ENCODE measurements at regions not wholly inside any gene's neighbourhood (a gene's known extent, or its start where the extent isn't known, plus 50 kb on each side); places are given as distances from the start of the nearest gene placed in this dataset.
"Not testable (repeated sequence)": the region's sequence is repeated elsewhere in the genome, so short reads cannot be mapped to it uniquely, and the experiment has no call there.

GRCh38 chr16:50497592-50497991 lies 50.6 kb upstream of the NKD1 start:
- DNase-seq: no peak

- DNase-seq: no peak
Observed at GRCh38 chr16:50496990-50497389, 51.2 kb upstream of the NKD1 start.

- no peak for DNase-seq
Observed at GRCh38 chr16:50495673-50496072, 52.5 kb upstream of the NKD1 start.

DNA sequence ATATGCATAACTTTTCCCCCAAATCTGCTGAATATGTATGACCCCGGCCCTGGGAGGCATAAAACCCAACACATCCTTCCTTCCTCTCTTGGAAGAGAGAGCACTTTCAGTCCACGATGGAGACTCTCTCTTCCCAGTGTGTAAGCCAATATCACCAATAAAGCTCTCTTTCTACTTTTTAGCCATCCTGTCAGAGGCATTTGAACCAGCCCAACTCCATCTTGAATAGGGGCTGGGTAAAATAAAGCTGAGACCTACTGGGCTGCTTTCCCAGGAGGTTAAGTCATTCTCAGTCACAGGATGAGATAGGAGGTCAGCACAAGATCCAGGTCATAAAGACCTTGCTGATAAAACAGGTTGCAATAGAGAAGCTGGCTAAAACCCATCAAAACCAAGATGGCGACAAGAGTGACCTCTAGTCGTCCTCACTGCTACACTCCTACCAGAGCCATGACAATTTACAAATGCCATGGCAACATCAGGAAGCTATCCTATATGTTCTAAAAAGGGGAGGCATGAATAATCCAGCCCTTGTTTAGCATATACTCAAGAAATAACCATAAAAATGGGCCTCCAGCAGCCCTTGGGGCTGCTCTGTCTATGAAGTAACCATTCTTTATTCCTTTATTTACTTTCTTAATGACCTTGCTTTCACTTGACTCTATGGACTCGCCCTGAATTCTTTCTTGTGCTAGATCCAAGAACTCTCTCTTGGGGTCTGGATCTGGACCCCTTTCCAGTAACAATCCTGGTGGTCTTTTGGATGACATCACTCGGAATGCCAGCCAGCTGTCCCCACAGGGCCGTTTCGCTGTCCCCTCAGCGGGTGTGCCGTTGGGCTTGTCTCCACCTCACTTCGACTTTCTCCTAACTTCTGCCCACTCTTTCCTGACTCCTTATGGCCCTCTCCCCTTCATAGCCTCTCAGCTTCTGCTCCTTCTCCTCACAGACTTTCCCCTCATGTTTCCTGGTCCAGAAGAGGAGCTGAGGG lies 53.4 kb upstream of the NKD1 start:
- no peak for DNase-seq

DNA sequence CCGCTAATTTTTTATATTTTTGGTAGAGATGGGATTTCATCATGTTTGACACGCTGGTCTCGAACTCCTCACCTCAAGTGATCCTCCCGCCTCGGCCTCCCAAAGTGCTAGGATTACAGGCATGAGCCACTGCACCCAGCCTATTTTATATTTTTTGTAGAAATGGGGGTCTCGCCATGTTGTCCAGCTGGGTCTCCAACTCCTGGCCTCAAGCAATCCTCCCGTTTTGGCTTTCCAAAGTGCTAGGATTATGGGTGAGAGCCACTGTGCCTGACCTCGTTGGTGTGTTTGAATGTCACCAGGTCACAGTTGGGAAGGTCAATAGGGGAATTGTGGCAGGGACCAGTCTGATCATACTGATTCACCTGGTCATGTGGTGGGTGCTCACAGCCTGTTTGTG lies 56.7 kb upstream of the NKD1 start:
- DNase-seq: no peak

GRCh38 chr16:50490828-50491227 lies 57.4 kb upstream of the NKD1 start:
- DNase-seq: no peak

DNA sequence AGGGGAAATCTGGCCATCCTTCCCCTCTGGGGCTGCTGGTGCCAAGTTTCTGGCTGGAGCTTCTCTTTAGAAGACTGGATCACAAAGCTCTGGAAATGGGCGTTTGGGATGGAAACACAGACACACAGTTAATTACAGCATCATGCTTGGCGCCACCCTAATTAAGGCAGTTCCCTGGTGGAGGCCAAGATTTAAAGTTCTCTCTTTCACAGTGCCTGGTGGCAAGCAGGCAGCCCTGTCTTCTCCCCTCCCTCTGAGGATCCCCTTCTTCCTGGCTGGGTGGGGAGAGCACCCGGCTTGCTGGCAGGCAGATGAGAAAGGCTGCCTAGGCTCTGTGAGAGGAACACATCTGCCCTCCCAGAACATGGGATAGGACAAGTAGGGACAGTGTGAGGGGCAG lies 59.0 kb upstream of the NKD1 start:
- DNase-seq: no peak

DNA sequence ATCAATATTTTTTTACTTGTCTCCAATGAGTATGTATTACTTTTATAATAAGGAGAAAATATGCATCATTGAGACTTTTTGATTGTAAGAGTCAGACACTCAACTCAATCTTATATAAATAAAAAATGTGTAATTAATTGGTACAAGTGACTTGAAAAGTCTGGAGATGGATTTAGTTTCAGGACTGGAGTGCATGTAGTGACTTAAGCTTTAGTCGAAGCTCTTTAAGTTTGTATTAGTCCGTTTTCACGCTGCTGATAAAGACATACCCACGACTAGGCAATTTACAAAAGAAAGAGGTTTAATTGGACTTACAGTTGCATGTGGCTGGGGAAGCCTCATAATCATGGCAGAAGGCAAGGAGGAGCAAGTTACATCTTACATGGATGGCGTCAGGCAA lies 60.7 kb upstream of the NKD1 start:
- no peak for DNase-seq

DNA sequence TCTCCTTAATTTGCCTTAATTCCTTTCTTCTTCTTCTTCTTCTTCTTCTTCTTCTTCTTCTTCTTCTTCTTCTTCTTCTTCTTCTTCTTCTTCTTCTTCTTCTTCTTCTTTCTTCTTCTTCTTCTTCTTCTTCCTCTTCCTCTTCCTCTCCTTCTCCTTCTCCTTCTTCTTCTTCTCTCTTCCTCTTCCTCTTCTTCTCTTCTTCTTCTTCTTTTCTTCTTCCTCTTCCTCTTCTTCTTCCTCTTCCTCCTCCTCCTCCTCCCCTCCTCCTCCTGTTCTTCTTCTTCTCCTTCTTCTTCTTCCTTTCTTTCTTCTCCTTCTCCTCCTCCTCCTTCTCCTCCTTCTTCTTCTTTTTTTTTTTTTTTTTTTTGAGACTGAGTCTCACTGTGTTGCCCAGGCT lies 62.0 kb upstream of the NKD1 start:
- DNase-seq: not testable (repeated sequence)

DNA sequence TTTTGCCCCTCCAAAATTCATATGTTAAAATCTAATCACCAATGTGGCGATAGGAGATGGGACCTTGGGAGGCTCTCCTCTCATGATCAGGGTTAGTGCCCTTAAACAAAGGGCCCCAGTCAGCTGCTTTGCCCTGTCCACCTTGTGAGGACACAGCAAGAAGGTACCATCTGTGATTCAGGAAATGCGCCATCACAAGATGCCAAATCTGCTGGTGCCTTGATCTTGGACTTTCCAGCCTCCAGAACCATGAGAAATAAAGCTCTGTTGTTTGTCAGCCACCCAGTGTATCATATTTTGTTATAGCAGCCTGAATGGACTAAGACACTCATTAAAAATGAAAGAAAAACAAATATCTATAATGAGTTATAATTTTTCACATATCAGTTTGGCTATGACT lies 63.0 kb upstream of the NKD1 start:
- DNase-seq: no peak

DNA sequence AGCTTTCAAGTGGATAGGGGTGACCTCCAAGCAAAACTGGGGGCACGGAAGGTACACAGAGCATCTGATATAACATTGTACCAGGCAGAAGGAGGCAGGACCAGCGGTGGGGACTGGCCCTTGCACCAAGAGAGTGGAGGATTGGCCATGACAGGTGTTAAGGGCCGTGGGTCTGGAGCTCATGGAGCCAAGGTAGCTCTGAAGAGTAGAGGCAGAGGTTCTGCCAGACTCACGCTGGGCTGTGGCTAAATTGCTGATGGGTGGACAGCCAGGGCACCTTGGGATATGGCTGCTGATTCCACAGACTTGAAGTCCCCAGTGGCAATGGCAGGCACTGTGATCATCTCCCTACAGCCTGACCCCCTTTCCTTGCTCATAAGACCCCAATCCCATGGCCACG lies 65.9 kb upstream of the NKD1 start:
- no peak for DNase-seq

- no peak for DNase-seq
Observed at GRCh38 chr16:50480206-50480605, 68.0 kb upstream of the NKD1 start.

GRCh38 chr16:50479771-50480170 lies 68.4 kb upstream of the NKD1 start:
- no peak for DNase-seq

GRCh38 chr16:50478773-50479149 lies 69.4 kb upstream of the NKD1 start:
- peak in 1 of 2 experiments; percentile 11 for DNase-seq

DNA sequence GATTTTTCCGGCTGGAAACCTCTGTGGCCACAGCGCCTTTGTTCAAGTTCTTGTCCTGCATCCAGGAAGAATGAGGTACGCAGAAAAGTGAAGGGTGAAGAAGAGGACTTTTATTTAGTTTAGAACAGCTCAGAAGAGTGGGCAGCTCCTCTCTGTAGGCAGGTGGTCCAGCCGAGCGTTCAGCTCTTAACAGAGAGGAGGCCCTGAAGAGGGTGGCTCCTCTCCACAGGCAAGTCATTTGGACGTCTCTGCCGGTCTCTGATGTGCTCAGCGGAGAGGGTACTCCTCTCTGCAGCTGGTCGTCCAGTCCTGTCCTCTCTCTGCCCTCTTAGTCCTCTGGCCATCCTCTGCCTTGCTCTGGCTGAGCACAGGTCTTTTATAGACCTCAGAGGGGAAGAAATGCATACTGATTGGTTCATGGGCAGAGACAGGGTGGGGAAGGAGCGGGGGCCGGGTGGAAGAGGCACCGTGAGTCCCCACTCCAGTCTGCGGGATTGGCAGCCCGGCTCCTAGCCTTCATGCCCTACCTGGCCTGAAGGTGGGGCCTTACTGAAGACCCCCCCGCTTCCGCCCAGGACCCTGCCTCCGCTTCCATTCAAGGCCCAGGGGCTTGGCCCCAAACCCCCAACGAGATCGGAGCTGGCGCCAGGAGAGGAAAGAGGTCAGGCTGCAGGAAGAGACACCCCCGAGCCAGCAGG lies 70.0 kb upstream of the NKD1 start:
- no peak for DNase-seq

GRCh38 chr16:50476486-50477255 lies 71.5 kb upstream of the NKD1 start:
- DNase-seq: no peak

DNA sequence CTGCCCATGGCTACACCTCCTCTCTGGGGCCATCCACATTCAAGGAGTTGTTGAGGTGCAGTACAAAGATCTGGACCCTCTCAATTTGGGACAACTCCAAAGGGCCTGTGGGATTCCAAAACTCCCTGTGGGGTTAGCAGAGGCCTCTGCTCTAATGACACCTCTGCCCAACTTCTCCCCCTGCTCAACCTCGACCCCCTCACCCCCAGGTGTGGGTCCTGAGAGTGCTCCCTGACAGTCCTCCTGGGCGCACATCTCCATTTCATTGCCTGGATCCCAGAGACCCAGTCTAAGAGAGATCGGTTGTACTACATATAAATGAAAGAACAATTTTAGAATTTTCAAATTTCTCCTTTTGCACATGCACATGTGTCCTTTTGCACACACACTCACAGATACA lies 73.0 kb upstream of the NKD1 start:
- DNase-seq: no peak

DNA sequence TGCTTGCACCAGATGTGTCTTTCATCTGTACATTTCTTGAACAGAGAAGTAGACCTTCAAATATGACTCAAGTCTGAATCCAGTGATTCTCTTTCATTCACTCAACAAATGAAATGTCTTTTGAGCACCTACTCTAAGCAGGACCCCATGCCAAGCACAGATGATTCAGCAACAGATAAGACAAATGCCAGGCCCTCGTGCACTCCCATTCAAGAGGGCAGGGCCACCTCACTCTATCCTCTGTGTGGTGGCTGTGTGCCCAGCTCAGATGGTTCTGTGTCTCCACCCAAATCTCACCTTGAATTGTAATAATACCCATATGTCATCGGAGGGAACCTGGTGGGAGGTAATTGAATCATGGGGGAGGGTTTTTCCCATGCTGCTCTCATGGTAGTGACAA lies 74.1 kb upstream of the NKD1 start:
- no peak for DNase-seq

GRCh38 chr16:50473356-50473945 lies 74.7 kb upstream of the NKD1 start:
- DNase-seq: no peak

DNA sequence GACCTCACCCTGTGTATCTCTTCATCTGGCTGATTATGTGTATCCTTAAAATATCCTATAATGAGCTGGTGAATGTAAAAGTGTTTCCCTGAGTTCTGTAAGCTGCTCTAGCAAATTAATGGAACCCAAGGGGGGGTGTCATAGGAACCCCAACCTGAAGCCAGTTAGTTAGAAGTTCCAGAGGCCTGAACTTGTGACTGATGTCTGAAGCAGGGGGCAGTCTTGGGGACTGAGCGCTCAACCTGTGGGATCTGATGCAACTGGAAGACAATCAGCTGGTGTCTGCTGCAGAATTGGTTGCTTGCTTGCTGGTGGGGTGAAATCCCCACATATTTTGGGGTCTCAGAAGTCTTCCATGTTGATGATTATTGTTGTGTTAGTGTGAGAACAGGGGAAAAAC lies 75.7 kb upstream of the NKD1 start:
- no peak for DNase-seq

- DNase-seq: no peak
Observed at GRCh38 chr16:50470687-50471086, 77.5 kb upstream of the NKD1 start.

GRCh38 chr16:50469744-50470321 lies 78.4 kb upstream of the NKD1 start:
- no peak for DNase-seq
